NCI-H2081 (cell line): ENCODE measurements at regions not wholly inside any gene's neighbourhood (a gene's known extent, or its start where the extent isn't known, plus 50 kb on each side); places are given as distances from the start of the nearest gene placed in this dataset.

Experiments
- DNase-seq, 2 experiments: peaks; one replicate each; lab custom pipeline; 2025; lab: John Stamatoyannopoulos, UW

DNA sequence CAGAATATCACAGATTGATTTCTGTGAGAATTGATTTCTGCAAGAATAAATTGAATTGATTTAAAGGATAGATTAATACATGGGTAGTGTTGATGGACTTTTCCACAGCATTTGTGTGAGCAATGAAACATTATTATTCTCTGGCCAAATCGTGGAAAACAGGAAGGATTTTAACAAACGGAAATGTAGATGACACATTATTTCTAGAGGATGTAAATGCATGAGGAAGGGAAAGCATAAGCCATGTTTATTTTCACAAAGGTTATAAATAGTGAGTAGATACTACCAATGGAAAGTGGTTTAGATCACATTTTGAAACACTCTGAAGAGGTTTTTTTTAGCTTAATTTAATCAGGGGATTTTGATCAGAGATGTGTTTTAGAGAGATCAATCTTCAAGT, 1534.6 kb upstream of the MIR17HG start:
- DNase-seq: no peak

DNA sequence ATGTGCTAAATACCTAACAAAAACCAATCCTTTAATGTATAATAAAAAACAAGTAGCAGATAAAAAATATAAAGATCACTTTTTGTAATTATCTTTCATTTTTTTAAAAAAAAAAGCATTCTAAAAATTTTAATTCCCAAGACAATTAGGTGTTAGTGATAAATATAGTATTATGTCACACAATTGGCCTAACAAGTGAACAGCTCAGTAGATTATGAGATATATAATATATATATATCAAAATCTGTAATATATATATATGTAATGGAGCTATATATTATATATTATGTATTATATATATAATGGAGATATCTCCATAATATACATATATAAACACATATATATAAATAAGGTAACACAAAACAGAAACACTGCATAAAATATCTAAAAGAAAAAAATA, 1531.1 kb upstream of the MIR17HG start:
- no peak for DNase-seq

DNA sequence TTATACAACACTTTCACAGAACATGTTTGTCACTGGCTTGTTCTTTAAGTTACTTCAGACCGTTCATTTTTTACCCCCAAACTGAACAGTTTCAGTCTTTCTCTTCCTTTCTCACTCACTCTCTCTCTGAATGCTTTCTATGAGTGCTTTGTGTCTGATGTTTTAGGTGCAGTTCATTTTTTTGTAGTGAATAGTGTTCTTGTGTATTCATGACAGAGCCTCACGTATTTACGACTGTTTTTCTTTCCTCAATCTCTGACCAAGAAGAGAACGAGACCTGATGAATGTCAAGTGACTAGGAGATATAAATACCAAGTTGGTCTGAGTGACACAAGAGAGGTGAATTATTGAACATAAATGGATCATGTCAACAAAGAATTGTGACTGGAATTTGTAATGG, 1525.0 kb upstream of the MIR17HG start:
- DNase-seq: no peak

DNA sequence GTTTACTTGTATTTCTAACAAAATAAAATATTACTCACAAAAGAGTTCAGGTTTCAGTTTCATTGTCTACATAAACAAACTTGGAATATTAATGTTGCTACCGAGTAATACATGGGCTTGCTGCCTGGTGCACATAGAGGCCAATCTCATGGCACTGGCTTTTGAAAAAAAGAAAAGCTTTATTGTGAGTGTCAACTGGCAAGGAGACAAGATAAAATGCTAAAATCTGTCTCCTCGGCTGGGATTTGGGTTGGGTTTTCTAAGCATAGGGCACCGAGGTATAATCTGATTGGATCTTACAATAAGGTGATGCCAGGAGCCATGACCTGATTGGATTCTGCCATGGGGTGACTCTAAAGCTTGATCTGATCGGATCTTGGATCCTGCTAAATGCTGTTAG, 1519.9 kb upstream of the MIR17HG start:
- no peak for DNase-seq

DNA sequence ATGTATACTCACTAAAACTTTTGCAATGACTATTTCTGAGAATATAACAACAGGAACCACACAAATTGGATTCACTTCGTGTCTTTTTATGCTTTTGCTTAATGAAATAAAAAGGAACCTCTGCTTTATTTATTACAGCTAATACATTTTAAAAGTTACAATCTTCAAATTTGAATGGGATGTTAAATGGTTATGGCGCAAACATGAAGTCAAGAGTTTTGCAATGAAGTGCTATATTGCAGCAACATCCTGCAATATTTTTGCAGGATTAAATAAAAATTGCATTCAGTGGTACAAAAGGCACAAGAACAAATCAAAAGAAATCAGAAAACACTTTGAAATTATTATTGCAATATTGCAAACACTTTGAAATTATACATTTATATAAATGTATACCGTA, 1519.0 kb upstream of the MIR17HG start:
- DNase-seq: no peak

DNA sequence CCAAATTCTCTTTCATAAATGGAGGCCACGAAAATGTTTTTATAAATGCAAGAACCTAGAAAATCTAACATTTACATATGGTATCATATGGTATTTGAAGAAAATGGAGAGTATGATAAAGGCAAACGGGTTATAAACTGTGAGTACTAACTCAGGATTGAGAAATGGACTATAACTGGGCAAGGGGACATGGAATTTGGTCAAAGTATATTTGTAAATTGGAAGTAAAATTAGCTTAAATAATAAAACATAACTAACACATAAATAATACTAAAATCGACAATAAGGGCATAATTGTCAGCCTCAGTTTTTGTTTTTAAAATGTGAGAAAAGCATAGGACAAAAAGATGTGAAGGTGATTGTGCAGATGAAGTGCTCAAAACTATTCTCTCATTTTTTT, 1516.3 kb upstream of the MIR17HG start:
- DNase-seq: no peak

DNA sequence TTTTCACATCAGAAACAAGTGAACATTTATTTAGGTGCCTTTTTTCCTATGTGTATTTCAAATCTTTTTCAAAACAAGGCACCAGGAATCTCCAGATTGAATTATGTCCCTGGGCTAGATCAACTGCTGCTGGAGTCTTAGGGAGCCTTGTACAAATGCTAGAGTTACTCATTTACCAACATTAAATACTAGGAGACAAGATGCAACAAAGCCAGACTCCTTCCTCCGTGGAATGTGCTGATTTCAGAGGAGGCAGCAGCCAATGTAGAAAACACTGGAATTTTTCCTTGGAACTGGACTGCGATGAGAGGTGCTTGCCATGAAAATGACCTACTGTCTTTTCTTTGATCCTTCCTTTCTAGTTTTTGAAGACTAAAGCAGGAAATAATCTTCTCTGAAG, 1514.7 kb upstream of the MIR17HG start:
- DNase-seq: no peak

DNA sequence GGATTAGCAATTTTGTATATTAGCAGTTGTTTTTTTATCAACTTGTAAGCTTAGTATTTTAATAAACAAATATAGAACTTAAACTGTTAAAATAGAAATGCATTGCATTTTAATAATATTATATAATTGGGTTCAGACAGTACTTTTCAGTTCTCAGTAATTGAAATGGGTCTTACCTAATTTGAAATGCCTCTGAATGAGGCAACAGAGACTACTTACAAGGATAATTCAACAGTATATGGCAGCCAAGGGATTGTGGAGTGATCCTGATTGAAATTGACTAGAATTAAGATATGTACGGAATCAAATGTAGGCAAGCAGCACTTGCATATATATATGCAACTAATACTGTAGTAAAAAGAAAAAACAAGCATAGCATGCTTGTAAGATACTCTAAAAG, 1503.9 kb upstream of the MIR17HG start:
- no peak for DNase-seq

DNA sequence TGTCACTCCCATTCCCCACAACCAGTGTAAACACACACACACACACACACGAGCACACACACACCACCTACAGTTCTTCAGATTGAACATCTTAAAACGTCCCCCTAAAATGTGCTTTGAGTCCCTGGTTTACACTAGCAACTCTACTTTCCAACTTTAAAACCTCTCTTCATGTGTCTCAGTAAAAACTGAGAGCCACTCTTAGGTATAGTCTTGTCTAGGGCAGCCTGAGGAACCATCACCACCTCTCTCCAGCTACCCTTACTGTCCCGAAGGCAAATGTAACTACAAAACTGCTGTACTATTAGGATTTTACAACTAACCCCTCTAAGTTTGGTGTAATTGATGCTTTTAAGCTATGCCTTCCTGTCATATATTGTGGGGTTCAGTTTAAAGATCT, 1501.6 kb upstream of the MIR17HG start:
- DNase-seq: no peak

DNA sequence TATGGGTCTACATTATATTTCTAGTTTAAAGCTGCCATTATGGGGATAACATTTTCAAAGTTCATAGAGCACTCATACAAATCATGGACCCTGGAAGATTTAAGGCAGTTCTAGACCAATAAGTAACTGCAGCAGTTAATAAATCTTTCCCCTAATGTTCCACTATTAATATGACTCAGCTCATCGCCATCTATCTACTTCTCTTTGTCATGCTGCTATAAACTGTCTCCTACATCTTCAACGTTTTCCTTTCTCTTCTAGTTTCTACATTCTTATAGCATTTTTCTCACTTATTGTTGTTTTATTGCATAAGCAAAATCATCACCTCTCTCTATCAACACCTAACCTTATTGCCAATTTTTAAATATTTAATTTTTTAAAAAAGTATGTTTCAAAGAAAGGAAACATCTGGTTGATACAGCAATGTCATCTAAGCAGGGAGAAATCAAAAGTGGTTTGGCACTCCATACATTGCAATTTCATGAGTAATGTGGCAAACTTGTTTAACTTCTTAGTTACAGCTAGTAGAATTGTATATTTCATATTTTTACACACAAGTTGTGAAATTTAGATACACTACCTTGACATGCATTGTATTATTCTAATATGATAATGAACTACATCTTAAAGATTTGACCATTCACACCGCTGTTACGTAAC, 1500.4 kb upstream of the MIR17HG start:
- no peak for DNase-seq

DNA sequence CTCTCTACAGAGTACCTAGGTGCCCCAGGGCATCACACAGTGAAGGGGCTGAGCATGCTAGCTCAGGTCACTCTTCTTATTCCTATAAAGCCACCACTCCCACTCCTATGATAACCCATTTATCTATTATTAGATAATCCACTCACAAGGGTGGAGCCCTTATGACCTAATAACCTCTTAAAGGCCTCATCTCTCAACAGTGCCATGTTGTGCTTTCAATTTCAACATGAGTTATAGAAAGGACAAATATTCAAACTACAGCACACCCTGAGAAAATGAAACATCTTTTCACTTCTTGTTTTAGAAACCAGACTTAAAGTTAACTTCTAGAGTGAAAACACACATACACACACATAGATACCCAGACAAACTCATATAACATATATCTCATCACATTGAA, 1494.9 kb upstream of the MIR17HG start:
- DNase-seq: no peak

DNA sequence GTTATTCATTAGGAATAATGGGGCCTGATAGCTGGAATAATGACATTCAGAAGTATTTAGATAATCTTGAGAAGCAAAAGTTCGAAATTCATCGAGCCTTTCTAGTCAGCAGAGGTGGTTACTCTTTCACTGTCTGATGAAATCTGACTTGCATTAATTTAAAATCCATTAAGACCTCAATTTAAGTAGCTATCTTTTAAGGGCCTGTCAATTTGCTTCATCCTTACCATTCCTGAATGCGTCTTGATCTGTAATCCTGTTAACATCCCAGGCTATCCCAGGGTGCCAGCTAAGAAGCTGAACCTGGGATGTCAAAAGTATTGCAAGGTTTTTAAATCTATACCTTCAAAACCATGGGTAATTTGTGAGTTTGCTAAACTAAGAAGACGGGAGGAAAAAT, 1491.0 kb upstream of the MIR17HG start:
- DNase-seq: no peak

DNA sequence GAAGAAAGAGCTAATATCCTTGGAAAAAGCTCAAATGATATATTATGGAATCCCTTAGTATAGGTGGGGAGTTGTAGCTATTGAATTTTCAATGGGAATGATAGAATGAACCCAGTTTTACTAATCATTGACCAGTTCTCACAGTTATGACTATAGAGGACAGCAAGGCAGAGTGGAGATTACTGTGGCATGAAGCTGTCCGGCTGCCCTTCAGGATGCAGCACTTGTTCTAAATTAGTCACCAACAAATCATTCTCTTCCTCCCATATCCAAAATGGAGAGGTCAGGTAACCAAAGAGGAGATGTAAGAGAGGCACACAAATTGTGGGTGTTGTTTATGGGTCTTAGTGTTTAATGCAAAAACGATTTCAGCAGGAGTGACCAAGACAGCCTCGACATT, 1490.0 kb upstream of the MIR17HG start:
- no peak for DNase-seq

DNA sequence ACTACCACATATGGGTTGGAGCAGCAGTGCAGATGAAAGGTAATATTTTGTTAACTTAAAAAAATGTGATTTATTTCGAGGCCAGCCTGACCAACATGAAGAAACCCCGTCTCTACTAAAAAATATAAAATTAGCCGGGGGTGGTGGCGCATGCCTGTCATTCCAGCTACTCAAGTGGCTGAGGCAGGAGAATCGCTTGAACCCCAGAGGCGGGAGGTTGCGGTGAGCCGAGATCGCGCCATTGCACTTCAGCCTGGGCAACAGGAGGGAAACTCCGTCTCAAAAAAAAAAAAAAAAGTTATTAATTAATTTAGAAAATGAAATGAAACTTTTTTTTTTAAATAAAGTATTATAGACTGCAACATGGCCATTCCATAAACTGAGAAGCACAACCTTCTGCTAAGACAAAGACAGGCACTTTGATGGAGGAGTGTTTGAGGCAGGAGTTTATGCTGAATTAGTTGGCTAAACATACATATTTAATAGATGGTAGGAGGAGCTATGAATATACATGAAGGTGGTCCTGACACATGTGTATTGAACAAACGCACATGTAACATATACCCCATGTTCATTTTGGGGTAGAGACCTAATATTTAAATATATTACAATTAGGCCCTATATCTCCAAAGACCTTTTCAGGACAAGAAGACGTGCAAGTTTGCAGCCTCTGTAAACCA, 1485.3 kb upstream of the MIR17HG start:
- DNase-seq: no peak

DNA sequence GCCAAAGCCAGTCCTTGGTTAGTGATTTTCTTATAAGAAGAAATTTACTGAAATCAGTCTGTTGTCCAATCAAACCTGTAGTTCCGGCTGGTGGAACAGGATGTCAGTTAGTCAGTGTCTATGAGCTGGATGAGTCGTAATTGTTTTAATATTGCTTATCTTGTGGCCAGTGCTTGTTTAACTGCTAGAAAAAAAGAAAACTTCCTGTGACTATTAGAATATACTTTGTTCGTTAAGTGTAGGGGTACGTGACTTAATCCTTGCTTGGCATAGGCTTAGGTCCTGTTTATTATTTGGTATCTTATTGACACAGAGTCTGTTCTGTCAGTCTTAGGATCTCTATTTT, 1484.8 kb upstream of the MIR17HG start:
- DNase-seq: no peak

DNA sequence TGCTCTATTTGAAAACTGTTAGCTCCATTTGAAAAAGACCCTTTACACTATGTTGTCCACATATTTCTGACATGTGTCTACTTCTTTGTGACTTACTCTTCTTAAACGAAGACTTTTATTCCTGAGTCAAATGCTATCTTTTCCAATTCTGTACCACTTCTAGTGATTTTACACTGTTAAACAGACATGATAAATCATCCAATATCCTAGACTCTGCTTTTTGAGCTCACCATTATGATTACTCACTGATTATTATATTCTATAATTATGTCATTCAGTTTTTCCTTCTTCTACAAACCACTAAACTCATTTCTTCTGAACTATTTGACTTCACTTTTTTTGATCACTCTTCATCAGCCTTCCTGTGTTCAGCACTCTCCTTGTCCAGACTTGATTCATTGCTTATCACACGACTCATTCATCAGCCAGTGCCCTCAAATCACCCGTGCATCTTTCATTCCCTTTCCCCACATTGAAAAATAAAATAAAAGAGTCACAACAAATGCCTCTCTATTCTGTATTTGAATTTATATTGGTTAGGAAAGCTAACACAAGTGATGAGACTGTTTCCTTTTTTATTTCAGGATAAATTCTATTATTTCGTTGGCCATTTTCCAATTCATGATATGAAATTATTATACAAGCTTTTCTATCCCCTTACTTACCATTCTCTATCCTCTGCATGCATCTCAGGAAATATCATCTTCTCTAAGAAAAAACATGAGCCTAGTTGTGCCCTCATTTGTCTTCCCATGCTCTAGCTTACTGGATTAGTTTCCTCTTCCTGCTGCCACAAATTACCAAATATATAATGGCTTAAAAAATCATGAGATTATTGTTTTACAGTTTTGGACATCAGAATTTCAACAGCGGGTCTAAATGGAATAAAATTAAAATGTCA, 1482.1 kb upstream of the MIR17HG start:
- no peak for DNase-seq

DNA sequence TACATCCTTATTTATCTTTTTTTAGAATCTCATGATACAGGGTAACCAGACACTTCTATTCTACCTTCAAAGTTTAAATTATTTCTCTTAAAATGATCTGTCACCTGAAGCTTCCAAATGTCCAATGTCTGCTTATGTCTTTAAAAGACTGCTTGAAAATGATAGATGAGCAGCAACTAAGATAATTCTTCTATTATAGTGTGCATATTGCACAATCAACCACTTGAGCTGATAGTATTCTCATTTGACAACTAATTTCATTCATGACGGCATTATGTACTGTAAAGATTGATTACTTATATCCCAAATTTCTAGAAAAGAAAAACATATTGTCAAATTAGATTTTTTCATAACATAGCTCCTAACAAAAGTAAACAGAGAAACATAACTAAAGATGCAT, 1478.2 kb upstream of the MIR17HG start:
- DNase-seq: no peak

DNA sequence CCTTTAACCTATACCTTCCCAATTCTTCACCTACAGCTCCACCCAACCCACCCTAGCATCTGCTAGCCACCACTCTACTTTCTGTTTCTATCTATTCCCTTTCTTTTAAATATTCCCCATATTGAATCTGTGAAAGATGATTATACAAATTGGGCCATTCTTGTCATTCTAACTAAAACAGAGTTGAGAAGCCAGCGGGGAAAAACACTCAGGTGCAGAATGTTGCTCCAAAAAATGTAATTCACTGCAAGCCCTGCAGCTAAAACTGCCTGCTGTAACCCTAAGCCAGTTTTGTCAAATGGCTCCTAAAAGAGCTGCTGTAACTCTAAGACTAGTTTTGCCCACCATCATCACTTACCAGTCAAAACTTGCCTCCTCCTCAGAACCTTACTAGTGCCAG, 1468.6 kb upstream of the MIR17HG start:
- no peak for DNase-seq

DNA sequence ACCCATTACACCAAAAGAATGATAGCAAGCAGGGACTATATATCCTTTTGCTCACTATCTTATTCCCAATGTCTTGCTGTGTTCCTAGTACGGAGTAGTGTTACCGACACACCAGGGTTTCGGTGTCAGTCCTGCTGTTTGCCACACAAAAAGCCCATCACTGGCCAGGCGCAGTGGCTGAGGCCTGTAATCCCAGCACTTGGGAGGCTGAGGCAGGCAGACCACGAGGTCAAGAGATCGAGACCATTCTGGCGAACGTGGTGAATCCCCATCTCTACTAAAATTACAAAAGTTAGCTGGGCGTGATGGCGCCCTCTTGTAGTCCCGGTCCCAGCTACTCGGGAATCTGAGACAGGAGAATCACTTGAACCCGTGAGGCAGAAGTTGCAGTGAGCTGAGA, 1467.3 kb upstream of the MIR17HG start:
- no peak for DNase-seq

DNA sequence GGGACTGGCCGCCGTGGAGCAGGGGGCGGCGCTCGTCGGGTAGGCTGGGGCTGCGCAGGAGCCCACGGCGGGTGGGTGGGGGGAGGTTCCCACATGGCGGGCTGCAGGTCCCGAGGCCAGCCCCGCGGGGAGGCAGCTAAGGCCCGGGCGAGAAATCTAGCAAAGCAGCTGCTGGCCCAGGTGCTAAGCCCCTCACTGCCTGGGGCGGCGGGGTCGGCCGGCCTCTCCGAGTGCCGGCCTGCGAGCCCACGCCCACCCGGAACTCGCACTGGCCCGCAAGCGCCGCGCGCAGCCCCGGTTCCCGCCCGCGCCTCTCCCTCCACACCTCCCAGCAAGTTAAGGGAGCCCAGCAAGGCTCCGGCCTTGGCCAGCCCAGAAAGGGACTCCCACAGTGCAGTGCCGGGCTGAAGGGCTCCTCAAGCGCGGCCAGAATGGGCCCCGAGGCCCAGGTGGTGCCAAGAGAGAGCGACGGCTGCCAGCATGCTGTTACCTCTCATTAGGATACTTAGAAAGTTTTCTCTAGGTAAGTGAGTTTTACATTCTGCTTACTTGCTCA, 1463.5 kb upstream of the MIR17HG start:
- no peak for DNase-seq

DNA sequence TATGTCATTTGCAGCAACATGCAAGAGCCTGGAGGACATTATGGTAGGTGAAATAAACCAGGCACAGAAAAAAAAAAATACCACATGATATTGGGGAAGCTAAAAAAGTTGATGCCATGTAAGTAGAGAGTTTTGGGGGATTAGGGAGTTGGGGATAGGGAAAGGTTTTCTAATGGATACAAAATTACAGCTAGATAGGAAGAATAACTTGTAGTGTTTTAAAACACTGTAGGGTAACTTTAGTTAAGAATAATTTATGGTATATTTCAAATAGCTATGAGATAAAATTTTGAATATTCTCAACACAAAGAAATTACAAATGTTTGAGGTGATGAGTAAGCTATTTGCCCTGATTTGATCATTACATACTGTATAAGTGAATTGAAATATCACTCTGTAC, 1456.7 kb upstream of the MIR17HG start:
- DNase-seq: no peak

DNA sequence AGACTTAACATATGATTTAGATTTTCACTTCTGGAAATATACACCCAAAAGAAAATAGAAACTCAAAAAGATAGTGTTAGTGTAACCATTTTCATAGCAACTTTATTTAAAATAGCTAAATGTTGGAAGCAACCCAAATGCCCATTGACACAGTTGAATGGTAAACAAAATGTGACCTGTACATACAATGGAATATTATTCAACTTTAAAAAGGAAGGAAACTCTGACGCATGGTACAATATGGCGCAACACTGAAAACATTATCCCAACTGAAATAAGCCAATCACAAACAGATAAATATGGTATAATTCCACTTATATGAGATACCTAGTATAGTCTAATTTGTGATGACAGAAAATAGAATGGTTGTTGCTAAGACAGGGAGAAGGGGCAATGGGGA, 1456.1 kb upstream of the MIR17HG start:
- DNase-seq: no peak

DNA sequence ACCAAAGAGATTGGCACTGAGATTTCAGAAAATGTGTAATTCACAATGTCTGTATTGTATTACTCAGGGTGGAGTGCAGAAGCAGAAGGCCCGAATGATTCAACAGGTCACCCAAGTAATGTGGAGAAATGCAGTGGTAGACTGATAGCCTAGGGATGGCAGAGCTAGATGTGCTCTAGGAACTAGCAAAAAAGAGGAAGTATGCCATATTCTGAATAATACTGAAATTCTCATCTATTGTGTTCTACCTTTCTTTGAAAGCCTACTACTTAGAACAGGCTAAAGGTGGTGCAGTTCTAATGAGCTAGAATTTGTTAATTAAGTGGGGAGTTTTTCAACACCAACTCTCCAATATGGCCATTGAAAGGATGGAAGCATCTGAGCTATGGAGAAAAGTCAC, 1449.8 kb upstream of the MIR17HG start:
- no peak for DNase-seq
